Keratinocyte (primary cell): ENCODE measurements at regions not wholly inside any gene's neighbourhood (a gene's known extent, or its start where the extent isn't known, plus 50 kb on each side); places are given as distances from the start of the nearest gene placed in this dataset.

ENCODE experiments used
- CTCF ChIP-seq, 3 experiments: IDR thresholded peaks in 1 of 3; conservative IDR thresholded peaks in 1 of 3; optimal IDR thresholded peaks in 1 of 3; 2 replicates in 2 of 3; 3 replicates in 1 of 3; pipeline versions ENCODE3 to v1.5.1; 2011; ENCODE audit warnings: low read length in 3 of 3, mild to moderate bottlenecking in 3 of 3, moderate library complexity in 2 of 3, control low read depth in 1 of 3, inconsistent platforms in 1 of 3; ENCODE audit not compliant: insufficient read depth in 2 of 3; ENCODE audit errors: extremely low read depth in 1 of 3
- EZH2 ChIP-seq: IDR thresholded peaks from one replicate; pipeline ENCODE4 v1.6.1; 2012; ENCODE audit warnings: inconsistent platforms, mild to moderate bottlenecking, low read length, moderate library complexity

- TF ChIP-seq CTCF (optimal IDR thresholded peaks at IDR 0.05 in 1 of 3, IDR thresholded peaks at IDR 0.05 in 1 of 3, conservative IDR thresholded peaks at IDR 0.05 in 1 of 3; ENCODE audit: extremely low read depth in 1 of 3, insufficient read depth in 2 of 3, low read length in 3 of 3) (no peak), EZH2 (no peak)
These were observed 249.2 kb downstream of the AEBP2 start for GRCh38 chr12:19688532-19688931.
